ENCODE measurements at regions not wholly inside any gene's neighbourhood (a gene's known extent, or its start where the extent isn't known, plus 50 kb on each side); places are given as distances from the start of the nearest gene placed in this dataset.

GRCh38 chr5:8805653-8806052, 740.2 kb downstream of the SEMA5A start:
- Histone ChIP-seq H3K4me1 (no peaks in the 10 kb centered on the region), H3K27me3 (no peaks in the 10 kb centered on the region), H3K9me3 (no peaks in the 10 kb centered on the region), H3K27ac (no peak overlapping the region), H3K36me3 (no peaks in the 10 kb centered on the region), H3K4me3 (no peak overlapping the region)
- TF ChIP-seq POLR2AphosphoS5 (IDR thresholded peaks at IDR 0.05; ENCODE audit: insufficient read depth in 1 of 2, low read depth in 1 of 2), result no peak
- no peak for TF ChIP-seq POLR2A (IDR thresholded peaks at IDR 0.05)
- no peak for TF ChIP-seq CTCF (IDR thresholded peaks at IDR 0.05)
- intact Hi-C loops (cut with DNase I), result no loop called here
- no peak for DNase-seq (ENCODE audit: extremely low spot score in 2 of 2)

- no peak for TF ChIP-seq CTCF (IDR thresholded peaks at IDR 0.05)
- TF ChIP-seq POLR2A (IDR thresholded peaks at IDR 0.05), result no peak
- TF ChIP-seq POLR2AphosphoS5 (IDR thresholded peaks at IDR 0.05; ENCODE audit: insufficient read depth in 1 of 2, low read depth in 1 of 2), result no peak
- no peak overlapping the region for H3K27ac ChIP-seq
- no peaks in the 10 kb centered on the region for H3K36me3 ChIP-seq
- no peak for DNase-seq (ENCODE audit: extremely low spot score in 2 of 2)
- H3K4me3 ChIP-seq, result no peak overlapping the region
- intact Hi-C loops (cut with DNase I), result no loop called here
- no peaks in the 10 kb centered on the region for H3K9me3 ChIP-seq
- no peaks in the 10 kb centered on the region for H3K4me1 ChIP-seq
- no peaks in the 10 kb centered on the region for H3K27me3 ChIP-seq
These were observed 738.2 kb downstream of the SEMA5A start for GRCh38 chr5:8807636-8808035.

GRCh38 chr5:8811581-8811980, 734.3 kb downstream of the SEMA5A start:
- DNase-seq (ENCODE audit: extremely low spot score in 2 of 2), result no peak
- Histone ChIP-seq H3K4me1 (no peaks in the 10 kb centered on the region), H3K4me3 (no peak overlapping the region), H3K27ac (no peak overlapping the region), H3K27me3 (no peaks in the 10 kb centered on the region), H3K36me3 (no peaks in the 10 kb centered on the region), H3K9me3 (no peaks in the 10 kb centered on the region)
- intact Hi-C loops (cut with DNase I), result no loop called here
- TF ChIP-seq POLR2A (IDR thresholded peaks at IDR 0.05) (no peak), CTCF (IDR thresholded peaks at IDR 0.05) (no peak), POLR2AphosphoS5 (IDR thresholded peaks at IDR 0.05; ENCODE audit: insufficient read depth in 1 of 2, low read depth in 1 of 2) (no peak)

- Histone ChIP-seq H3K4me3 (no peak overlapping the region), H3K36me3 (no peaks in the 10 kb centered on the region), H3K27me3 (no peaks in the 10 kb centered on the region), H3K9me3 (no peaks in the 10 kb centered on the region), H3K4me1 (no peaks in the 10 kb centered on the region), H3K27ac (no peak overlapping the region)
- intact Hi-C loops (cut with DNase I), result no loop called here
- DNase-seq (ENCODE audit: extremely low spot score in 2 of 2), result no peak
- TF ChIP-seq POLR2AphosphoS5 (IDR thresholded peaks at IDR 0.05; ENCODE audit: insufficient read depth in 1 of 2, low read depth in 1 of 2), result no peak
- no peak for TF ChIP-seq POLR2A (IDR thresholded peaks at IDR 0.05)
- TF ChIP-seq CTCF (IDR thresholded peaks at IDR 0.05), result no peak
These were observed 732.7 kb downstream of the SEMA5A start for GRCh38 chr5:8813180-8813579.

GRCh38 chr5:8814105-8814504, 731.8 kb downstream of the SEMA5A start:
- no peak for DNase-seq (ENCODE audit: extremely low spot score in 2 of 2)
- Histone ChIP-seq H3K27me3 (no peaks in the 10 kb centered on the region), H3K27ac (no peak overlapping the region), H3K4me1 (no peaks in the 10 kb centered on the region), H3K4me3 (no peak overlapping the region), H3K9me3 (no peaks in the 10 kb centered on the region), H3K36me3 (no peaks in the 10 kb centered on the region)
- no peak for TF ChIP-seq POLR2A (IDR thresholded peaks at IDR 0.05)
- TF ChIP-seq CTCF (IDR thresholded peaks at IDR 0.05), result no peak
- intact Hi-C loops (cut with DNase I), result no loop called here
